ENCODE measurements at regions not wholly inside any gene's neighbourhood (a gene's known extent, or its start where the extent isn't known, plus 50 kb on each side); places are given as distances from the start of the nearest gene placed in this dataset.

DNA sequence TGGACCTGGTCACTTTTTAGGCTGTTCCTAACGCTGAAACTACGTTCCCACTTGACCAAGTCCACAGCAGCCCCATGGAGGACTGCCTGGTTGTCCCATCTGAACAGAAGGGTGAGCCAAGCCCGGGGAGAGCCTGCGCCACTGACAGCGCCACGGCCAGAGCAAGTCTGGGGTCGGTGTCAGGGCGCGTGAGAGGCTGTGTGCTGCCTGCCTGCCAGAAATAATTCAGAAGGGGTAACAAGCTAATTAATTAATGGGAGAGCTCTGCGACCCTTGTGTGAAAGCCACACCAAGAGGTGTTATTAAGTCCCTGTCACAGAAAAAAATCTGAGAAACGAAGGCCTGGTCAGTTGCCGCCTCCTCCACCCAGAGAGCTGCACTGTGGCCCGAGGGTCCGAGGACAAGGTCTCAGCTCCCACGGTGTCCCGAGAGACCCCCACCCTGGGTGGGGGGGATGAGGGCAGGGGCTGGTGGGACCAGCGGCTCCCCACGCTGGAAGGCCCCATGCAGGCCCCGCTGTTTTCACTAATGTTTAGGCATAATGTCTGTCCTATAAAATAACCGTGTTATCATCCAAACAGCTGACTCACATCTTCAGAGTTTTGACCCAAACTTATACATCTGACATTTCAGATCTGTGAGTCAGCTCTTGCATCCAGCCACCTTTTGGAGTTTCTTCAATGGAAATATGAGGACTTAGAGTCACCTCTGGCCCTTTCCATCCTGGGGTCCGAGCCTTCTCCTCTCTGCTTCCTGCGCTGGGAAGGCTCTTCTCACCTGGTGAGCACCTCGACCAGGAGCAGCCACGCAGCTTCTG lies 58.5 kb downstream of the DLL1 start:
- DNase-seq (ENCODE audit: low spot score): no peak

DNA sequence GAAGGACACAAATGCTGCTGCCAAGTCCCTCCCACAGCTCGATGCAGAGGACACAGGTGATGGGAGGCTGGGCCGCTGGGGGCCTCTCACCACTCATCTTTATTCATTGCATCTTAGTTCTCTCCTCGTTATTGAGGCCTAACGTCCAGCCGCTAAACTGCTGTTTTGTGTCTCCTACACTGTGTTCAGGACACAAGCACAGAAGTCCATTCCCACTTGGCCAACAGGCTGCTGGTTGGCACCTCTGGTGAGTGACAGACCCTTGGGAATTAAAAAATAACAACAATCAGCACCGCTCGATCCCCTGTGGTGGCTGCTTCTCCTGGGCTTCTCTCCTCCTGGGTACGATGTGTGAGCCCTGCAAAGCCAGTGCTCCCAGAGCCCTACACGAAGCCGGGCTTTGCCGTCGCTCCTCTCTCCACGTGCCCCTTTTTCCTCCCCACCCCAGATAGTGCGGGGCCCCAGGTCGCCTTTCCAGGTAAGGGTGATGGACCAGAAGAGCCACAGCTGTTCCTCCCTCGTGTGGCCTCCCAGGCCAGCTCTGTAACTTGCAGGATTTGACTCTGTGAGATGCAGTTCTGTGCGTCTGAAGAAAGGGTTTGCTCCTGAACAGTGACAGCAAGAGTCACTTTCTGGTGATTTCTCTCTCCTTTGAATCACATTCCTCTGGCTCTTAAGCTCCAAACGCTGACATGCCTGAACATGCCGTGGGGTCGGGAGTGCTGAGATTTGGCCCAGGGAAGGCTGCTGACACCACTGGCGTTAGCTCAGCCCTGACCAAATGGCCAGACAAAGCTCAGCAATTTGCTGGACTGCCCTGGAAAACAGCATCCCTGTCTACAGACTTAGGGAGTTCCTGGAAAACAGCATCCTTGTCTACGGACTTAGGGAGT lies 59.3 kb downstream of the DLL1 start:
- no peak for DNase-seq (ENCODE audit: low spot score)

- DNase-seq (ENCODE audit: low spot score): no peak
Measured at GRCh38 chr6:170230520-170231292, 60.2 kb downstream of the DLL1 start.

DNA sequence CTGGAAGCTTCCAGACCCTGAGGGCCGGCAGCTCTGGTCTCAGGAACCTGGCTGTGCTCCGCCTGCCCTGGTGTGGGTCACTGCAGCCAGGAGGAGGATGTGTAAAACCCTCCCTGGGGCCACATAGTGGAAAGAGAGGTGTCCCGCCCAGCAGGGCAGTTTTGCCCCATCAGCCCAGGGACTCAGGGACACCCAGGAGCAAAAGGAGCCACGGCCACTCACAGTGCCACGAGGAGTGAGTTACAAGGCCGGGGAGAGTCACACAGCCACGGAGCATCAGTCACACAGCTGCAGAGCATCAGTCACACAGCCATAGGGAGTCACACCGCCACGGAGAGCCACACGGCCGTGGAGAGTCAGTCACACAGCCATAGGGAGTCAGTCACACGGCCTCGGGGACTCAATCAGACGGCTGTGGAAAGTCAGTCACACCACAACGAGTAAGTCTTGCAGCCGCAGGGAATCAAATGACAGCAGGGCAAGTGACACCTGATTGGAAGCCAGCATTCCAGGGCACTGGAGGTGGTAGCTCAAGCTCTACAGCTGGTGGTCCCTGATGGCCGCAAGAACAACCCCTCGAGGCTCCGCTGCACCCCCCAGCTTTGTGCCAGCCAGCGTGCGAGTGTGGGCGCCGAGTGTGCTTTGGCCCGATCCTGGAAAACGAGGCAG lies 60.9 kb downstream of the DLL1 start:
- DNase-seq (ENCODE audit: low spot score): no peak

- DNase-seq (ENCODE audit: low spot score): no peak
Measured at GRCh38 chr6:170229396-170229795, 61.5 kb downstream of the DLL1 start.

DNA sequence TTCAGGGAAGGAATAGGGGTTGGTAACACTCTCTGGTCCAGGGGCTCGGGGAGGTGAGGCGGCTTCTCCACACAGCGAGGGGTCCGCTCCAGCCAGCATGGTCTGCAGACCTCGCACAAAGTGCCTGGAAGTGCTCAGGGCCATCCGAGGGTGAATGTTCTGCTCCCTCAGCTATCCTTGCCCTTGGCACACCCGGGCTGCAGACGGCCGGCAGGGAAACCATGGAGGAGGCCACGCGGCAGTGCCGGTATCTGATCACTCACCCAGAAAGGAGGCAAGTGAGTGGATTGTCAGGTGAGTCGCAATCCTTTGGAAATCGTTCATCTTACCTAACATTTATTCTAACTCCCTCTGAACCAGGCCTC lies 62.0 kb downstream of the DLL1 start:
- DNase-seq (ENCODE audit: low spot score): no peak

DNA sequence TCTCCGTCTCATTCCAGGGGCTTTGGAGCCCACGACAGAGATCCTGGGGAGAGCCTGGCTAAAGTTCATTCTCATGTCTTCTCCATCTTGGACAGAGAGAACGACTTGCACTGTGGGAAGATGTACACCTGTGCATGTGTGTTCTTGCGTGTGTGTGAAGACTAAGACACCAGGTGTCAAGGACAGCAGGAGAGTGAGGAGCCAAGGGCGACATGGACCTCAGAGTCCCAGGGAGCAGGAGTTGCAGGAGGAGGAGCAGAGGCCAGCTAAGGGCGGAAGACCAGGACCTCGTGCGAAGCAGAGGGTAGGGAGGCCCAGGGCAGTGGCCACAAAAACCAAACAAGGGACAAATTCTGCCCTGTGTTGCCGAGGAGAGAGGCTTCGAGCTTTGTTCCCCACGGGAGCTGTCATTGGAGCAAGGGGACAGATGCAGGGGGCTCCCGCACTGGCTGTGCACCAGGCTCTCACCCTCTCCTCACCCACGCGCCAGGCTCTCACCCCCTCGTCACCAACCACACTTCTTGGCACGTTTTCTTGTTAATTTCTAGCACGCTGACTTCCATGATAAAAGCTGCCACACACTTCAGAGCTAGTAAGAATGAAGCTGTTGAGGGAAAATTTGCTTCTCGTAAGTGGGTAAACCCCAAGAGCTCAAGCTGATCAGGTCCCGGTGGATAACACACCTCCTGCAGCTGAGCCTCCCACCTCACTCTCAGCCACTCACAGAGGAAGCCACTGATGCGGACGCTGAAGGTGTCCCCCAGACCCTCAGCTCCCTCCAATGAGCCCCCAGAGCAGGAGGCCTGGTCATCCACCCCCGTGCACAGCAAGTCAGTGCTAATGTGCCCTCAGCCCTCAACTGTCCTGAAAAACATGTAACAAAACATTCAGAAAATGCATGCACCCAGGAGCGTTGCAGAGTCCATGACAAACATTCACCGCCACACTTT lies 62.6 kb downstream of the DLL1 start:
- DNase-seq (ENCODE audit: low spot score): no peak

GRCh38 chr6:170227521-170227983 lies 63.3 kb downstream of the DLL1 start:
- DNase-seq (ENCODE audit: low spot score): no peak

- no peak for DNase-seq (ENCODE audit: low spot score)
Measured at GRCh38 chr6:170226647-170227046, 64.2 kb downstream of the DLL1 start.

- DNase-seq (ENCODE audit: low spot score): no peak
Measured at GRCh38 chr6:170225852-170226417, 64.9 kb downstream of the DLL1 start.

DNA sequence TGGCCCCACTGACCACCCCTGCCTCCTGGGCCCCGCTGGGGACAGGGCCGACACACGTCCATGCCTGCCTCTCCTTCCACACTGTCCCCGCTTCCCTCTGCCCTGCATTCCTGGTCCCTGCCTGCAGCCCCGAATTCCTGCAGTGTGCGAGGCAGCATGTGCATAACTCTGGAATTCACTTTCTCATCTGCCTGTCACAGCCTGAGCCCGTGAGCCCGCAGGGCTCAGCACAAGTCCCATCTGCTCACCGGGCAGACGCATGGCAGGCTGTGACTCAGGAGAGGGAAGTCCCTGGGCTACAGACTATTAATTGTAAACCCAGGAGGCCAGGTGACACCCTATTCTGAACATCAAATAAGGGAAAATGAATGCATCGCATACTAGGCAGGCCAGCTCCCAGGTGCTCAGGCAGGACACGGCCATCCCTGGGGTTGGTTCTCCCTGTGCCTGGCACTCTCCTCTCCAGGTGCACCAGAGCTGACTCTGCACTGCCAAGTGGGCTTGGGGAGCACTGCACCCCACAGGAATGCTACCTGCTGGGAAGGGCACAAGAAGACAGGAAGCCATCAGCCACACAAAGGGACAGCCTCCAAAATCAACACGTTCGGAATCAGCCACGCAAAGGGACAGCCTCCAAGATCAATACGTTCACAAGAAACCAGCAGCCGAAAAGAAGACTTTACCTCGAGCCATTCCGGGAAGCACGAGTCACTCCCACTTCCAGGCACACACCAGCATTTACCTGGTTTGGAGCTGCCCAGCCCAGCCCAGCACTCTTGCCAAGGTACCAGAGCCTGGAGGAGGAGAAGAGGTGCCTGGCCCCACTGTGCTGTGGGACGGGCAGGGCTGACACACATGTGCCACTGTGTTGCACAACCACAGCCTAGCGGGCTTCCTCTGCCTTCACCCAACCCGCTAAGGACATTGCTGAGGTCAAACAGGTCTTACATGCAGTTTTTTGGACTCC lies 65.9 kb downstream of the DLL1 start:
- no peak for DNase-seq (ENCODE audit: low spot score)

DNA sequence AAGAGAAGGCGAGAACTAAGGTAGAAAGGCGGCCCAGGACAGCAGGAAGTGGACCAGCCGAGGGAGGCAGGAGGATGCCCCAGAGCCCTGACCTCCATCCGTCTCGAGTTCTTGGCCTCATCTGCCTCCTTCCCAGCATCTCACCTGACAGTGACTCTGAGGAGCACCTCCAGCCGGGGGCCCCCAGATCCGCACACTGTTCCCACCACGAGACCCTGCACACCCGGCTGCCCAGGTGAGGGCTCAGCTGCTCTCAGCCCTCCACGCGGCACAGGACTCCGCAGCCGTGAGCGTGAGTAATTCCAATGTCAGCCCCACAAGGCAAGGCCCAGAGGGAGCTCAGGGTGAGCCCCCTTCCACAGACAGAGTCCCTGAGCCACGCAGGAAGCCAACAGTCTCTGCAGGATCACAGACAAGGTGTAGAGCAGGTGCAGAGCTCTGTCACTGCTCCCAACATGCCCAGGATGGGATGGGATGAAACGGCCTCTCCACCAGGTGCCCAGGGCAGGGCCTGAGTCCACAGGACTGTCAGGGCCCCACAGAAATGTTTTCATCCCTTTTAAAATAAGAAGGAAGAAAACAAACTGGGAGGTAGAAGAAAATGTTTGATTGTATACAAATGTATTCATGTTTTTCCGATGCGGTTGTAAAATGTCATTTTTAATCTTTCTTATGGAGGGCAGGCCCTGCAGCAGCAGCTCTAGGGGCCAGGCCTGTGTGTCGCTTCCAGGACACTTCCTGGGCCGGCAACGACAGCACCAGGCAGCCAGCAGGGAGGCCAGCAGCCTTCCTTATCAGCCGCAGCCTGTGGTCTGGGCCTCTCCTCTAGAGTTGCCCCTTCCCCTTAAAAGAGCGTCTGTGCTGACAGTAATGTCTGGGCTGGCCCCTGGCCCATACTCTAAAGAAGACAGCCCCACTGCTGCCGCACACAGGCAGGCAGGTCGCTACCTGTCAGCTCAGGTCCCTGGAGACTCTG lies 66.9 kb downstream of the DLL1 start:
- DNase-seq (ENCODE audit: low spot score): no peak

DNA sequence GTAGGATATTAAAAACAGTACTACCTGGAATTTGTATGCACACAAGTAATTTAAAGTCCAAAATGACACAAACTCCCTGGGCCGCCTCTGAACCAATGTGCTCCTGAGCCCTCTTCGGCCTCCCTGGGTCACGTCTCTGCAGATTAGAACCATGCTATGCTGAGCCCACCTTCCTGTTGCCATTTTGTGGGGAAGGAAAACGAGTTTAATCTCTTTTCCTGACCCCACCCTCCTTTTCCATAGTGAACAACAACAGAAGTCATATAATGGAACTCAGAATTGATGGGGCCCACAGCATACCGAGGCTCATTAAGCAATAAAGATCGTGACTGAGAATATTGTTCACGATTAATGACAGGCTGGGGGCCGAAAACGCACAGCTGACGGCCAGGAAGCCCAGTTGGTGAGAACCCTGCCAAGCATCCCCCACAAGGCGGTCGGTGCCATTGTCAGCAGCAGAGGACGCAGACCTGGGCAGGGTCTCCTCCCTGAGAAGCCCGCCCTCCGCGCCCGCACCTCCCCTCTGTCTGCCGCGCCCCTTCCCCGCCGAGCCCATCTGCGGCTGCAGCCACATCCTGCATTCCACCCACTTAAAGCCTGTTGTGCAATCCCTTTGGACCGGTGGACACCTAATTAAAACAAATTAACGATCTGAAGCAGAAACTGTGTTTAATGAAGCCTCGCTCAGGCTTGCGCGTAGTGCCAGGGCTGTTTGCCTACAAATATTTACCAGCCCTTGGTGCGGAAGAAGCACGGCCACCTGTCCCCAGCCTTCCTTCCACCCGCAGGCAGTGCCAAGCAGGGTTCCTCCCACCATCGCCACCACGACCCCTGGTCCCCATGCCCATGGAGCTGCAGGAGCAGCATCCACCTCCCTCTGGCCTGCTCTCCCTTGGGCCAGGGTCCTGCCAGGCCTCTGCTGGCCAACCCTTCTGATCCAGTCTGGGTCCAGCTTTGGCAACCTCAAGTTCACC lies 68.1 kb downstream of the DLL1 start:
- no peak for DNase-seq (ENCODE audit: low spot score)

GRCh38 chr6:170221753-170222400 lies 69.0 kb downstream of the DLL1 start:
- no peak for DNase-seq (ENCODE audit: low spot score)

DNA sequence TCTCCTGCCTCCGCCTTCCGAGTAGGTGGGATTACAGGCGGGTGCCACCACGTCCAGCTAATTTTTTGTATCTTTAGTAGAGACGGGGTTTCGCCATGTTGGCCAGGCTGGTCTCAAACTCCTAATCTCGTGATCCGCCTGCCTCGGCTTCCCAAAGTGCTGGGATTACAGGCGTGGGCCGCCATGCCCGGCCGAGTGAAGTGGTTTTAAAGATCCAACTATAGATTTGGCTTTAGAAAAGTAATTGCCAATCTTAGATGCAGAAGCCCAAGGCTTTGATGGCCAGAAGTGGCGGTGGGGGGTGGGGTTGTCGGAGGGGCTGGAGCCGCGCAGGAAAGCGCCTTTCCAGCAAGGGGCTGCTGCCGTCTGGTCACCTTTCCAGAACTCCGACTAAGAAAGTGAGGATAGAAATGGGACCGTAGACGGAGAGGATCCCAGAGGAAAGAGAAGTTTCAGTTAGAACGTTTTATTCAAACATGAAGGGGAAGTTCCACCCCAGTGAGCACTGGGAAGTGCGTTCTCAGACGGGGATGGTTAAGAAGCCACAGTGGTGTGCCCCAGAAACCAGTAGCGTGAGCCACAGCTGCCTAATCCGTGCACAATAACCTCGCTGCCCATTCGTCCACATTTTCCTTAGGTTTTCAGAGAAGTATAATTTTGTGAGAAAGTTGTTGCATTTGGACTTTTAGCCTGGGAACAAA lies 69.7 kb downstream of the DLL1 start:
- no peak for DNase-seq (ENCODE audit: low spot score)

Measured in SK-N-DZ (cell line).